IPS-18c (cell line): ENCODE measurements at regions not wholly inside any gene's neighbourhood (a gene's known extent, or its start where the extent isn't known, plus 50 kb on each side); places are given as distances from the start of the nearest gene placed in this dataset.
"Not testable (repeated sequence)": the region's sequence is repeated elsewhere in the genome, so short reads cannot be mapped to it uniquely, and the experiment has no call there.

Experiments used
- H3K4me3 ChIP-seq: 2 replicates; pipeline ENCODE4 v1.7.0; 2013; ENCODE audit warnings: low read depth, mild to moderate bottlenecking, low read length, moderate library complexity; ENCODE audit not compliant: insufficient read depth
- H3K9me3 ChIP-seq: one replicate; pipeline ENCODE4 v1.6.1; 2013; ENCODE audit warnings: mild to moderate bottlenecking, low read length, moderate library complexity; ENCODE audit not compliant: control insufficient read depth, insufficient read depth

DNA sequence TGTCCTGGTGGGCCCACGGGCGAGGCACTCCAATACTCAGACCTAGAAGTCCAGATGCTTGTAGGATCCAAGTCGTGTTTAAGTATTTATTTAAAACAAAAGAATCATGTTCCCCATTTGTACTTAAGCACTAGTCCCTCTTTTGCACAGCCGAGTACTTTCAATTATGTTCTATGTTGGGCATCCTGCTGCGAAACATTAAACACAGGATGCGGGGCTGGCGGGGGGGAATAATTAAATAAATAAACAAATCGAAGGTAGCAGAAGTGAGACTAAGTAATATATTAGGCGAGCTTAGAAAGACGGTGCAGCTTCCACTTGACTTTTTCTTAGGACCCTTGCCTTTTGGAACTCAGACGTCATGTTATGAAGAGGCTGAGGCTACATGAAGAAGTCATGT lies 1129.2 kb upstream of the ACO1 start:
- no peak overlapping the region for H3K4me3 ChIP-seq

DNA sequence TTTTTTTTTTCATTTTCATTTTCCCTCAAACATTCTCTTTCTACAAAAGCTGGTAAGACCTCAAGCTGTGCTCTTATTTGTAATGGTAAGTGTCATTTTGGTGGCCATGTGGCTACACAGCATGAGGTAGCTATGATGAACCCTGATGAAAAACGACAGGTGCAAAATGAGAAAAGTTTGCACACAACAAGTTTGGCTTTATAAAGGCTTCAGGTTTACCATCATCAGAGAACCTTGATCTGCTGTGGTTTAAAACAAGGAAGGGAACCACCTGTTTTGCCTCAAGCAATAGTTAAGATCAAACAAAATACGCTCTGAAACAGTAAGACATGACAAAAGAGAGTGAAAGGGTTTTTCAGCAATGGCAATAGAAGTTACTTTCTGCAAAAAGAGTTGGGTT lies 1124.6 kb upstream of the ACO1 start:
- H3K4me3 ChIP-seq = no peak overlapping the region
- H3K9me3 ChIP-seq = no peaks in the 10 kb centered on the region

More for the DNA sequence above, 1129.2 kb upstream of the ACO1 start:
- peaks cover 3% of the 10 kb centered on the region for H3K9me3 ChIP-seq

DNA sequence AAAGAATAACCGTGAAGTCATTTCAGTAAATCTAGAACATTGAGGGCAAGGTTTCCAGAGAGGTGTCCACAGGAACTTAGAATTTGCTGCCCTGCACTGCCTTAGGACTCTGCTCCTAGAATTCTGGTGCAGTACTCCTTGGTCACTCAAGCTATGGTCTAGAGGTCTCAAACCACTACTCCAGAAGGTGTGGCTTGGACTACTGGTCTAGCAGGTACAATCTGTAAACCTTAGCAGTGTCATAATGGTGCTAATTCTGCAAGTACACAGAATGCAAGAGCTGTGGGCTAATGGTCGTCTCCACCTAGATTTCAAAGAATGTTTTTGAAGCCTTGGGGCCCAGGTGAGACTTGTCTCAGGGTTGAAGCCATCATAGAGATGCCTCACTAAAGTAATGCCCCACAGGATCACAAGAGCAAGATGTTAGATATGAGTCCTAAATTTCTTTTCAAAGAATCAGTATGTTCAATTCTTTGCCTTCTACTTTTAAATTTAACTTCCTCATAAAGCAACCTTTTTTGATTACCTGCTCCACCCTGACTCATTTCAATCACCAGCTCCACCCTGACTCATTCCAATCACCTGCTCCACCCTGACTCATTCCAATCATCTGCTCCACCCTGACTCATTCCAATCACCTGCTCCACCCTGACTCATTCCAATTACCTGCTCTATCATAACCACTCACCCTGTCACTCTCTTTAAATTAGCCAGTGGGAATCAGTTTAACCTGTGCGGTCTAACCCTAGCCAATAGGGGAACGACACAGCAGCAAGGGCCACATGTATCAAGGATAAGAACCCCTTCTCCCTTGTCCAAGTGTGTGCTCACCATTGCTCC lies 1111.8 kb upstream of the ACO1 start:
- no peaks in the 10 kb centered on the region for H3K9me3 ChIP-seq

DNA sequence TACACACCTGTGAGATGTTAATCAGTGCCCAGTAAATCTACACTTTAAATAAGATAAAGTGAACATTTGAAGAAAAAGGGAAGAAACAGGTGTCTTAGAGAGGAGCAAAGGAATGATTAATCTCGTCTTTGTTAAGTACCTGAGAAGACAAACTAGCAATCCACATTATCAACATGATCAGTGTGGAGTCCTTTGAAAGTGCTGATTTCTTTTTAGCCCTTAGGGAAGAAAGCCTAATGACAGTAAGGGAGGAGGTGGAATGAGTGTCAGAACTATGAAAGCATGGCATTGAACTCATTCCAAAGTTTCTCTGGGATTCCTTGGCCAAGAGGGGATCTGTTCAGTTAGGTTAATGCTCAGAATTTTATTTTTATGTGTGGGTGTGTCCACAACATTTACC lies 1109.0 kb upstream of the ACO1 start:
- H3K9me3 ChIP-seq = no peaks in the 10 kb centered on the region
- no peak overlapping the region for H3K4me3 ChIP-seq

More for the DNA sequence above, 1111.8 kb upstream of the ACO1 start:
- no peak overlapping the region for H3K4me3 ChIP-seq

DNA sequence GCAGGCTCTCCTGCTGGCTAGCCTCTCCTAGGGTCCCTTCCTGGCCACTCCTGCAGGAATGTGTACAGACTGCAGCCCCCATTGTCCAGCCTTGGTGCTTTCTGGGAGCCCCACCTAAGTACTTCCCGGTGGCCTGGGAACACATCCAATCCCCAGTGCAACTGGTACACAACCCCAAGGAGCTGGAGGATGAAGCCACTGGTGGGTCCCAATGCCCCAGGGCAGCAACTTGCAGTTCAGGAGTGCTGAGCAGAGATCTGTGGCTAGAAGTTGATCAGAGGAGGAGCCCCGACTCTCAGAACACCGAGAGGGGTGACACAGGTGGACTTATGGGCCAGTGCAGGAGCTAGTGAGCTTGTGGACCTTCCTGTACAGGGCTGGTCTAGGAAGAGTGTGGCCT lies 1093.7 kb upstream of the ACO1 start:
- H3K9me3 ChIP-seq = no peaks in the 10 kb centered on the region
- no peak overlapping the region for H3K4me3 ChIP-seq

DNA sequence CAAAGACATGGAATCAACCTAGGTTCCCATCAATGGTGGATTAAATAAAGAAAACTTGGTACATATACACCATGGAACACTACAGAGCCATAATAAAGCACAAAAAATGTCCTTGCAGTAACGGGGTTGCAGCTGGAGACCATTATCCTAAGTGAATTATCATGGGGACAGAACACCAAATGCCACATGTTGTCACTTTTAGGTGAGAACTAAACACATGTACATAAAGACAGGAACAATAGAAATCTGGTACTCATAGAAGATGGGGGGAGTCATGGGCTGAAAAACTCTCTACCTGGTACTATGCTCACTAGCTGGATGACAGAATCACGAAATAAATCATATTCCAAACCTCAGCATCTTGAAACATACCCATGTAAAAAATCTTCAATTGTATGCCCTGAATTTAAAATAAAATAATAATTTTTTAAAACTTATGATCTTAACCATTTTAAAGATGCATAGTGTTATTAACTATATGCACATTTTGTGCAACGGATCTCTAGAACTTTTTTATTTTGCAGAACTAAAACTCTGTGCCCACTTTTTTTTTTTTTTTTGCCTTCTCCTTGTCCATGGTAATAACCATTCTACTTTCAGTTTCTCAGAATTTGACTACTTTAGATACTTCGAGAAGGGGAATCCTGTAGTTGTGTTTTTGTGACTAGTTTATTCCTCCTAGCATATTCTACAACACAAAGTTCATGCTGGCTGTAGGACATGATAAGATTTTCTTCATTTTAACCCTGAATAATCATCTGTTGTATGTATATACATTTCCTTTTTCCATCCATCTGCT lies 1081.6 kb upstream of the ACO1 start:
- Histone ChIP-seq H3K4me3 (no peak overlapping the region), H3K9me3 (no peaks in the 10 kb centered on the region)

DNA sequence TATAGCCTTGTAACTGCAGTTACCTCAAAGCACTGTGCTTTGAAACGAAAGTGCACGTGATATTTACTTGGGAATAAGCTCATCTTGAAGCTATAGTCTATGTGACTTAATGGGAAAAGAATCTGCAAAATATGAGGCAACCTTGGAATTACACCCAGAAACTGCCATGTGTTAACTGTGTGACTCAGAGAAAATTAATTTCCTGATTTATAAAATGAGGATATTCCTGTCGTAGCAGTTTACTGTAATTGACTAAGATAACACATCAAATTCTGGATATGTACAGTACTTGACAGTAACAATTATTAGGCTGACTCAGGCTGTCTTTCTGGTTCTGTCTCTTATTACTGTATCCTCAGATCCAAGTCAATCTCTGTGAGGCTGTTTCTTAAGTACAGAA lies 1079.9 kb upstream of the ACO1 start:
- Histone ChIP-seq H3K4me3 (no peak overlapping the region), H3K9me3 (no peaks in the 10 kb centered on the region)

DNA sequence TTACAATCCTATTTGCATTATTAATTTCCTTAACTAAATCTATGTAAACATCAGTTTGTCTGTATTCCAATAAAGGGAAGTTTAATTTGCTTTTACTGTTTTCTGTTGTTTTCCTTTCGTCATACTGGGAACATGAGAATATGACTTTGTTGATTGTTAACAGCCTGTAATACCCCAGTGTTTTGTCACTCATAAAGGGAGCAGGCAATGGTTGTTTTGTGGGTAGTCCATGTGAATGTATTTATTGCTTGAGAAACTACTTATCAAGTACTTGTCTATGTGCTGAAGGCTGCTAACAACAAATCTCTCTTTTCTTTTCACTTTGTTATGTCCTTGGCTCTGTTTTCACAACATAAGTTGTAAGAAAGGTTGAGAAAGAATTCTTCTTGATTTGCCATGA lies 1070.2 kb upstream of the ACO1 start:
- H3K4me3 ChIP-seq = no peak overlapping the region
- H3K9me3 ChIP-seq = no peaks in the 10 kb centered on the region

DNA sequence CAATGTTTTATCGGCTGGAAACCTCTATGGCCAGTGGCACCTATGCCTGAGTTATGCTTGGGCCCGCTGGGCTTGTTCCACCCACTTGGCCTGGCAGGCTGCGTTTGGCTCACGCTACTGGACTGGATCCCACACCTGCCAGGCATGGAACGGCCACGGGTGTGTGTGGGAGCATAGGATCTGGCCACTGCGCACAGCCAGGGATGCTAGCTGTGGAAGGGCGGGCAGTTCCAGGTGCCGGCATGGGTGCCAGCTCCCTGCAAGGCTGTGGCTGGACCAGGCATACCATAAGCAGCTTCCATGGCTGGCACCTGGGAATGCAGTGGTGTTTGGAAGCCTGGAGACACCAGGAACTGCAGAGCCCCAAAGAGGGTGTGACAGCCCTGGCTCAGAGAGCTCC lies 1063.9 kb upstream of the ACO1 start:
- H3K9me3 ChIP-seq = no peaks in the 10 kb centered on the region
- no peak overlapping the region for H3K4me3 ChIP-seq

DNA sequence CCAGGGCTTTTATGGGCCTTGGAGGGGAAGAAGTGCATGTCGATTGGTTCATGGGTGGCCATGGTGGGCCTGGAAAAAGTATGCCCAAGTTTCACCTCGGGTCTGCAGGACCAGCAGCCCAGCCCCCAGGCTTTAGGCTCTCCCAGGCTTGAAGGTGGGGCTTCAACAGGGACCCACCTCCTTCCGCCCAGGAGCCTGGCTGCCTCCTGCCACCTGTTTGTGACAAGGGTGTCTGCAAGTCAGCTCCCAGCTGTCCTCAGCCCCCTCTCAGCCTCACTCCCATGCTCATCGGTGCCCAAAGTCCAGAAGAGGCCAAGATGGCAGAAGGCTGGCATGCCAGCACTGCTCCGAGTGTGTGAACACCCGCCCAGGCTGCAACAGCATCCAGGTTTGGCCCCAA lies 1063.2 kb upstream of the ACO1 start:
- no peak overlapping the region for H3K4me3 ChIP-seq
- no peaks in the 10 kb centered on the region for H3K9me3 ChIP-seq

DNA sequence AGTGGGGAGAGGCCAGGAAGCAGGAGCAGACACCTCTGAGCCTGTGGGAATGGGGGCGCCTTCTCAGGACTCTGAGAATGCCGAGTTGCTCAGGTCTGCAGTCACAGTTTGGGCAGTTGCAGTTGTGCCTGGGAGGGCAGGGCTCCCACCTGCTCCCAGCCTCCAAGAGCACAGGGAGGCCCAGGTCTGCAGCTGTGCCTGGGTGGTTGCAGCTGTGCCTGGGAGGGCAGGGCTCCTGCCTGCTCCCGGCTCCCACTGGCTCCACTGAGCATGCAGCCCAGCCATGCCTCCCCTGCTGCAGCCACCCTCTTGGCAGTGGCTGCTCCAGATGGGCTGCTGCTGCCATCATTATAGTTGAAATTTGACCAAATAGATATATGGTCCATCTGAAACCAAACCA lies 1062.8 kb upstream of the ACO1 start:
- Histone ChIP-seq H3K4me3 (no peak overlapping the region), H3K9me3 (no peaks in the 10 kb centered on the region)

DNA sequence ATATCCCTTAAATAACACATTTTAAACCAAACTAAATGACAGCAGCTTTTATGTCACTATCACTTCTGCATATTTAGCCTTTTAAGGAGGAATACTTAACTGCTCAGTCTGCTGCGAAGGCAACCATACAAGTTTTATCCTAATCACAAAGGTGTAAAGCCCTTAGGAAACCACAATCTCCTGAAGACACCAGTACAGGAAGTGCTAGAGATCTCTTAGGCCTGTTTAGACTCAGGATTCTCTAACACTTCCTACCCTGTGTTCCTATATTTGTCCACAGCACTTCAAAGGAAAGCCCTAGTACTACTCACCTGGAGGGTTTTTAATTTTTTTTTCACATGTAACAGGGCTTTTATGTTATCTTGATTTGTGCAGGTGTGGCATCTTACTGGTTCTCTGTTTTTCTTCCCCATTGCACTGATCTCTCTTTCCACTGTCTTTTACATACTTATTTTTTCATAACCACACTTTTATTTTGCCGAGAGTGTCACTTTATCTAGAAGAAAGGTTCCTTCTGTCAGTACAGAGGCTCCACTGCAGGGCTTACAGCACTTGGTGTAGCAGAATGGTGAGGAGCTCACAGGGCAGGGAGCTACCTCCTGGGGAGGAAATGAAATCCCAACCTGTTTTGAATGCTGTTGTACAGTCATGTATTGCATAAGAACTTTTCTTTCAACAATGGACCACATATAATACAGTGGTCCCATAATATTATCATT lies 1060.6 kb upstream of the ACO1 start:
- Histone ChIP-seq H3K9me3 (no peaks in the 10 kb centered on the region), H3K4me3 (no peak overlapping the region)

DNA sequence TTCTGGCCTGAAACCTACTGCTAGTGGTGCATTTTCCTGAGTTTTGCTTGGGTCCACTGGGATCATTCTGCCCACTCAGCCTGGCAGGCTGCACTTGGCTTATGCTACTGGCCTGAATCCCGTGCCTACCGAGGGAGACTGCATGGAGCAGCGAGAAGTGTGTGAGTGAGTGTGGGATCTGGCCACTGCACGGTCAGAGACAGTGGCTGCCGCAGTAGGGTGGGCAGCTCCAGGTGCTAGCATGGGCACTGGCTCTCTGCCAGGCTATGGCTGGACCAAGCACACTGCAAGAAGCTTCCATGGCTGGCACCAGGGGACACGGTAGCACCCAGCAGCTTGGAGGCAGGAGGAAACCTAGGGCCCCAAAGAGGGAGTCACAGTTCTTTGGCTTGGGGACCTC lies 1058.7 kb upstream of the ACO1 start:
- H3K4me3 ChIP-seq = no peak overlapping the region
- H3K9me3 ChIP-seq = no peaks in the 10 kb centered on the region

DNA sequence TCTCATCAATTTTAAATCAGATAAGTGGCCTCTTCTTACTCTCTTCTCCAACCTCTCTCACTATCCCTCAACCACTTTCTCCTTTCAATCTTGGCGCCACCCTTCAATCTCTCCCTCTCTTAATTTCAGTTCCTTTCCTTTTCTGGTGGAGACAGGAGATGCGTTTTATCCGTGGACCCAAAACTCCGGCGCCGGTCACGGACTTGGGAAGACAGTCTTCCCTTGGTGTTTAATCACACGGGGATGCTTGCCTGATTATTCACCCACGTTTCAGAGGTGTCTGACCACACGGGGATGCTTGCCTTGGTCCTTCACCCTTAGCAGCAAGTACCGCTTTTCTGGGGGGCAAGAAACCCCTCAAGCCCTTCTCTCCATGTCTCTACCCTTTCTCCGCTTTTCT lies 1057.6 kb upstream of the ACO1 start:
- not testable (repeated sequence) for H3K4me3 ChIP-seq, H3K9me3 ChIP-seq

DNA sequence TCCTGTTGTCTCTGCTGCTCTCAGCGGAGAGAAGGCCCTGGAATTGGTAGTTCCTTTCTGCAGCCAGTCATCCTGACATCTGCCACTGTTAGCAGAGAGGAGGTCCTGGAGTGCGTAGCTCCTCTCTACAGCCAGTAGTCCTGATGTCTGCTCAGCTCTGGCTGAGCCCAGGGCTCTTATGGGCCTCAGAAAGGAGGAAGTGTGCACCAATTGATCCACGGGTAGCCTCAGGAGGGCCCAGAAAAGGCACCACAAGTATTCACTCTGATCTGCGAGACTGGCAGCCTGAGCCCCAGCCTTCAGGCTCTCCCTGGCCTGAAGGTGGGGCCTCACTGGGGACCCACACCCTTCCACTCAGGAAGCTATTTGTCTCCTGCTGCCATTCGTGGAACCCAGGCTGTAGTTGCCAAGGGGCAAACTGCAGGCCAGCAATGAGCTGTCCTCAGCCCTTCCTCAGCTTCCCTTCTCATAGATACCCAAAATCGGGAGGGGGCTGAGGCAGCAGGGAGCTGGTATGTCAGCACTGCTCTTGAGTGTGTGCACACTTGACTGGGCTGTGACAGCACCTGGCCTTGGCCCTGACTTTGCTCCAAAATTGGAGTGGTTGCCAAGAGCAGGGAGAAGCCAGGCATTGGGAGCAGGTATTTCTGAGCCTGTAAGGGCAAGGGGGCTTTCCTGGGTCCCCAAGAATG lies 1049.5 kb upstream of the ACO1 start:
- H3K9me3 ChIP-seq = peaks cover 7% of the 10 kb centered on the region
- no peak overlapping the region for H3K4me3 ChIP-seq

DNA sequence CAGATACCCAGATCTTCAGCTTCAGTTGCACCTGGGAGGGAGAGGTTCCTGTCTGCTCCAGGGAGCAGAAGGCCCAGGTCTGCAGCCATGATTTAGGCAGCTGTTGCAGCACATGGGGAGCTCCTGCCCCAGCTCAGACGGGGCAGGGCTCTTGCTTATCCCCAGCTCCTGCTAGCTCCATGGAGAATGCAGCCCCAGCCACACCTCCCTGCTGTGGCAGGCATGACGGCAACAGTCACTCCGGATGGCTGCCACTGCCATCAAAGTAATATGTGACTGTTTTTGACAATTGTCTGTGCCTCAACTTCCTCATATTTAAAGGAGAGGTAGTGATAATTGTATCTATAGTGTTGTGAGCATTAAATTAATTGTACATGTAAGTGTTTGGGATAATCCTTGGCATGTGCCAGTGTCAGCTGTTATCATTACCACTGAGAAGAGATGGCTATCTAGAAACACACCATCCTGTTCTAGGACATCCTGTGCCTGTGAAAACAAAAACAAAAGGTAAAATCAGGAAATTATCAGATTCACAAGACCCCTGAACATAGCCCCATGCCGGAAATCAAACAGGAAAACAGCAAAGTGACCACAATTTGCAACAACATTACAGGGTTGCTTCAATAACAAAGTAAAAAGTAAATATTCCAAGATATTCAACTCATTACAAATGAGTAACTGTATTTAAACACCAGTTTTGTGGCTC lies 1048.8 kb upstream of the ACO1 start:
- Histone ChIP-seq H3K9me3 (peaks cover 7% of the 10 kb centered on the region), H3K4me3 (no peak overlapping the region)

DNA sequence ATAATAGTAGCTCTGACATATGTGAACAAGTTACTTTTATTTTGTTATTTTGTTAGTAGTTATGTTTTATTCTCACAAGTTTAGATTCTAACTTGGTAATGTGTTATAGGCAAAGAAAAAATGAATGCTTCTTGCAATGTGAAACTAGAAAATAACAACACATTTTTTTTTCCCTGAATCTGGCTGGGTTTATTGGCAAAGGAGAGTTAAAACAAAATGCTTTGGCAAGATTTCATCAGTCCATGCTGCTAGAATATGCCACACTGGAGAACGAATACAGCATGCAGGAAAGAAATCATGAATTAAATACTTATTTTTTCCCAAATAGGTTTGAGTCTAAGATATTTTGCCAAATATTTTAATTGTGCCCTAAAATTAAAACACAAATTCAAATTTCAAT lies 1048.1 kb upstream of the ACO1 start:
- H3K4me3 ChIP-seq = no peak overlapping the region
- H3K9me3 ChIP-seq = peaks cover 7% of the 10 kb centered on the region
